Fibroblast of lung (primary cell): ENCODE measurements at regions not wholly inside any gene's neighbourhood (a gene's known extent, or its start where the extent isn't known, plus 50 kb on each side); places are given as distances from the start of the nearest gene placed in this dataset.

Experiments used
- EZH2 ChIP-seq: IDR thresholded peaks from 2 replicates; pipeline ENCODE4 v1.5.1; 2012; ENCODE audit warnings: low read length, control low read depth, mild to moderate bottlenecking; ENCODE audit errors: missing control alignments
- TF ChIP-seq, protein P1 (sequence below), 2 donors: IDR thresholded peaks in 1 of 2; conservative IDR thresholded peaks in 1 of 2; 1 replicate in 1 of 2; 2 replicates in 1 of 2; pipeline ENCODE4 v1.5.1; 2011 to 2012; ENCODE audit warnings: low read length in 2 of 2, control low read depth in 1 of 2, inconsistent platforms in 1 of 2, low read depth in 1 of 2, mild to moderate bottlenecking in 1 of 2

DNA sequence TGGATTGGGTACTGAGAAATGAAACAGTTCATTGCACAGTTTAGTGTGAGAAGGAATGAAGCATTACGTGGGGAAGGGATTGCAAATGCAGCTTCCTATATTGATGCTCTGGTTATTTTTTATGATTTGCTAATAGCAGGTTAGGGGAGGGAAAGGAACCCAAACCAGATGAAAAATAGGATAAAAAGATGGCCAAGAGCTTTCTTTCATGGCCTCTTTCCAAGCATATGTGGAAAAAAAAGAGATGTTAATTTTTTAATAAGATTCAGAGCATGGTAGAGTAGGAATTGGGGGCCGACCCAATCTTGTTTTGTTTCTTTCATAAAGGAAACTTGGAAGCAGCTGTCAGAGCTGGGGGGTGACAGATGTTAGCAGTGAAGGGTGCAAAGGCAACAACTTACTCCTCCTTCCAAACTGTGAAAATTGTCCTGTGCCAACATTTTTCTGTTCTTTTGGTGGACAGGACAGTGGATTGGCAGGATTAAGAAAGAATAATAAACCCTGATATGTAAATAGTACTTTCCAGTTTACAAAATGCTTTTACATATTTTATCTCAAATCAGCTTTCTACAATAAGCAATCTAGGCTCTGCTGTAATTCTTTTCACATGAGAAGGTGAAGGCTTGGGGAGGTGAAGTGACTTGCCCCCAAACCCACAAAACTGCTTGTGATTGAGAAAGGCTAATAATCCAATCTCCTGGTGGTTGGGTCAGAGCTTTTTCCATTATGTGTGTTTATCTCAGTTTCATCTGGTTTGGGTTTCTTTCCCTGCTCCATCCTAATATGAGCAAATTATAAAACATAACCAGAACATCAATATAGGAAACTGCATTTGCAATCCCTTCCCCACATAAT, 270.1 kb downstream of the ETAA1 start:
- TF ChIP-seq, protein P1, sequence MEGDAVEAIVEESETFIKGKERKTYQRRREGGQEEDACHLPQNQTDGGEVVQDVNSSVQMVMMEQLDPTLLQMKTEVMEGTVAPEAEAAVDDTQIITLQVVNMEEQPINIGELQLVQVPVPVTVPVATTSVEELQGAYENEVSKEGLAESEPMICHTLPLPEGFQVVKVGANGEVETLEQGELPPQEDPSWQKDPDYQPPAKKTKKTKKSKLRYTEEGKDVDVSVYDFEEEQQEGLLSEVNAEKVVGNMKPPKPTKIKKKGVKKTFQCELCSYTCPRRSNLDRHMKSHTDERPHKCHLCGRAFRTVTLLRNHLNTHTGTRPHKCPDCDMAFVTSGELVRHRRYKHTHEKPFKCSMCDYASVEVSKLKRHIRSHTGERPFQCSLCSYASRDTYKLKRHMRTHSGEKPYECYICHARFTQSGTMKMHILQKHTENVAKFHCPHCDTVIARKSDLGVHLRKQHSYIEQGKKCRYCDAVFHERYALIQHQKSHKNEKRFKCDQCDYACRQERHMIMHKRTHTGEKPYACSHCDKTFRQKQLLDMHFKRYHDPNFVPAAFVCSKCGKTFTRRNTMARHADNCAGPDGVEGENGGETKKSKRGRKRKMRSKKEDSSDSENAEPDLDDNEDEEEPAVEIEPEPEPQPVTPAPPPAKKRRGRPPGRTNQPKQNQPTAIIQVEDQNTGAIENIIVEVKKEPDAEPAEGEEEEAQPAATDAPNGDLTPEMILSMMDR (conservative IDR thresholded peaks at IDR 0.05 in 1 of 2, IDR thresholded peaks at IDR 0.05 in 1 of 2; ENCODE audit: low read depth in 1 of 2, low read length in 2 of 2): no peak
- no peak for TF ChIP-seq EZH2
